Ramos (cell line): ENCODE measurements at regions not wholly inside any gene's neighbourhood (a gene's known extent, or its start where the extent isn't known, plus 50 kb on each side); places are given as distances from the start of the nearest gene placed in this dataset.

Experiments used
- in situ Hi-C: fragments of 300-500 bp; cut with MboI; formaldehyde crosslinking; loops from one replicate; pipeline ENCODE4 v1.14.3; 2022; ENCODE audit warnings: low sequenced_read_pairs; ENCODE audit not compliant: unreplicated experiment

DNA sequence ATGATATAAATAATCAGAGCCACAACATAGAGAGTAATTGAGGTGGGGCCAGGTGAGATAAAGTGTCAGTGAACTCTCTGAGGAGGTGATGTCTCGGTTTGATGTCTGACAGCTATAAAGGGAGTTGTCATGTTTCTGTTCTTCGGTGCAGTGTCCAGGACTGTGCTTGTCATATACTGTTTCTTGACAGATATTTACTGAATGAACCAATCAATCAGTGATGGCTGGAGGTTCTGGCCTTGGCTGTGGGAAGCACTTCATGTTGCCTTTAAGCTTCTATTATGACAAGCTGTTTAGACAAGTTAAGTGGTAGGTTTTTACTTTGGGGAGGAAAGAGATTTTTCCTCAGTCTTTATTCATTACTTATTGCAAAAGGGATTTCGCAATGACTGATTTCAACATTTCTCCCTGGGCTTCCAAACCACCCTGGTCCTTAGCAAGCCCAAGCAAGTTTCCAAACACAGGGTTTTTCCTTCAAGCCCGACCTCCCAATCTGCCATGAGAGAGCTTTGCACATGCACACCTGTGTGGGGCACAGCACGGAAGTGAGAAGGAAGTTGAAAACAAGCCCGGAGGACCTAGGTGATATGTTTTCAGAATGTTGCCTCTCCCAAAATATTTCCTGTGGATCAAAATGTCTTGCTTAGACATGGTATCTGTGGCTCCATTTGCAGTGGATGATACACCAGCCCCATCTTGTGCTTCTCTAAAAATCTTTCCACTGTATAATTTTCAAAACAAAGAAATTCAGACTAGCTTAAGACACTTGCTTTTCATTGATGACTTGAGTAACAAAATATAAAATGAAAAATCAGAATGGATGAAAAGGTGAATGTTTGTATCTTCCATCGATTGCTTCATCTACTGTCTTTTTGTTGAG is 567.3 kb upstream of the BTBD3 start:
- in situ Hi-C loops = loop anchor here (25.0 kb wide), 1 partner anchor 88 kb away; no protein-coding TSS in a partner anchor

DNA sequence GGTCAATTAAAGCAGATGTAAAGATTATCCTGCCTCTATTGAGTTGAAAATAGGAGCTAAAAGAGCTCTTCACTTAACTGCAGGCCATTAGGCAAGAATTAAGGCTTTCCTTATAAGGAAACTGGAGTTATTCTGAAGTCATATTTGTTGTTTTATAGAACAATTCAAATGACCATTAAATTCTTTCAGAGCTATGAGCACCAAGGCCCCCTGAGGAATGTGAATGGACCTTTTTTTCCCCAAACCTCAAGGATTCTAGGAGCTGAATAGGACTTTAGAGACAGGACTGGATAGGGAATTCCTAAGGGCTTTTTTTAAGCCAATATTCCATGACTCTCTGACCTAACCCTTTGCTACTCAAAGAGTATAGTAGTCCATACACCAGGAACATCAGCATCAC is 565.7 kb upstream of the BTBD3 start:
- in situ Hi-C loops = loop anchor here (25.0 kb wide), 1 partner anchor 90 kb away; no protein-coding TSS in a partner anchor

DNA sequence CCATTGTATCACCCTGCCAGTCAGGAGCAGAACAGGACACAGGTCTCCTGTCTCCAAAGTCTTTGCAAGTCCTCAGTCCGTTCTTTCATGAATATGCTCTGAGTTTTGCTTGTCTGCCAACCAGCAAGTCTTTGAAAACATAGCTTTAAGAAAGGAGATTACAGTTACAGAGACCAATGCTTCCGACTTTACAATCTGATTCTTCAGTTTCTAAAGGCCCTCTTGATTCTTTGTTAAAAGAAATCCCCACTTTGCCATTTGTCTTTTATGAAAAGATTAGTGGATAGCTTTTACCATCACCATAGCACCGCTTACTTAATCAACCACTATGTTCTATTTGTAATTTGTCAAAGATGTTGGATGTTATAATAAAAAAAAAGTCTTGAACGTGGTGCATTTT is 562.8 kb upstream of the BTBD3 start:
- in situ Hi-C loops = loop anchor here (25.0 kb wide), 1 partner anchor 93 kb away; no protein-coding TSS in a partner anchor

DNA sequence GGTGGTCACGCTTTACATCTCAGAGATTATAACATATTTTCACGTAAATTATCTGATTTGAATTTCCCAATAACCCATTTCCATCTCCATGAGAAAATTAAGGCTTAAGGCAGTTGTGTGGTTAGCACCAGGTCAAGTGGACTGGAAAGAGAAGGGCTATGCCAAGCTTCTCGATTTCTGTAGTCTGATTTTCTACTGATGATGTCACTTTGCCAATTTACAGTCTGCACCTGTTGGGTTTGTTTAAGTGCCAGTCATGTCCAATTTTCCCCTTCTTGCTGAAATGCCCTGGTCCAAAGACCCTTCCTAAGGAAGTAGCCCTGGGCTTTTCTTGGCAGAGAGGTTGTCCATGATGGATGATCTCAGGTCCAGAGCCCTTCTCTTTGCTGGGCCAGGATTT is 562.3 kb upstream of the BTBD3 start:
- in situ Hi-C loops = loop anchor here (25.0 kb wide), 1 partner anchor 93 kb away; no protein-coding TSS in a partner anchor

DNA sequence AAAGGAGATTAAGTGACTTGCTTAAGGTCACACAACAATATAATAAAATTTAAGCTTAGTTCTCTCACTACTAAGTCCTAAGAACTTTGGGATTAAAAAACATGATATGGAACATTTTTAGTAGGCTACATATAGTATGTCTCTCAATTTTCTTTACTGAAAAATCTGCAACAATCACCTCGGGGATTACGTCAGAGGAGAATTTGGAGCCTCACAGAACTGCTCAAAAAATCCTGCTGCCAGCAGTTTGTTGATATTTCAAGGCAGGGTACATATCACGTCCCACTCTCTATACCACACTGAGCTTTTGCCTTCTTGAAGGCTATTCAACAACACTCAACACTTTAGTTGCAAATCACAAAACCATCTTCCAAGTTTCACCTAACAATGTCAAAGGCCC is 561.6 kb upstream of the BTBD3 start:
- in situ Hi-C loops = loop anchor here (25.0 kb wide), 1 partner anchor 94 kb away; no protein-coding TSS in a partner anchor

DNA sequence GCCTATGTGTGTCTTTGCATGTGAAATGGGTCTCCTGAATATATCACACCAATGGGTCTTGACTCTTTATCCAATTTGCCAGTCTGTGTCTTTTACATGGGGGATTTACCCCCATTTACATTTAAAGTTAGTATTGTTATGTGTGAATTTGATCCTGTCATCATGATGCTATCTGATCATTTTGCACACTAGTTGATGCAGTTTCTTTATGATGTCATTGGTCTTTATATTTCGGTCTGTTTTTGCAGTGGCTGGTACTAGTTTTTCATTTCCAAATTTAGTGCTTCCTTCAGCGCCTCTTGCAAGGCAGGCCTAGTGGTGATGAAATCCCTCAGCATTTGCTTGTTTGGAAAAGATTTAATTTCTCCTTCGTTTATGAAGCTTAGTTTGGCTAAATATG is 555.2 kb upstream of the BTBD3 start:
- in situ Hi-C loops = loop anchor here (25.0 kb wide), 1 partner anchor 100 kb away; no protein-coding TSS in a partner anchor

DNA sequence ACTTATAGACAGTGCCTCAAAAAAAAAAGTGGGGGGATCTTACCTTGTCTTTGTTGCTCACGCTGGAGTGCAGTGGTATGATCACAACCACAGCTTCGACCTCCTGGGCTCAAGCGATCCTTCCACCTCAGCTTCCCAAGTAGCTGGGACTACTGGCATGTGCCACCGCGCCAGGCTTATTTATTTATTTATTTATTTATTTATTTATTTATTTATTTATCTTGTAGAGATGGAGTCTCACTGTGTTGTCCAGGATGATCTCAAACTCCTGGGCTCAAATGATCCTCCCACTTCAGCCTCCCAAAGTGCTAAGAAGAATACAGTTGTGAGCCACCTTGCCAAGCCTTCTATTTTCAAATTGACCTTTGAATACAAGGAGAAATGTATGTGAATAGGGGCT is 553.0 kb upstream of the BTBD3 start:
- in situ Hi-C loops = loop anchor here (25.0 kb wide), 1 partner anchor 102 kb away; no protein-coding TSS in a partner anchor

DNA sequence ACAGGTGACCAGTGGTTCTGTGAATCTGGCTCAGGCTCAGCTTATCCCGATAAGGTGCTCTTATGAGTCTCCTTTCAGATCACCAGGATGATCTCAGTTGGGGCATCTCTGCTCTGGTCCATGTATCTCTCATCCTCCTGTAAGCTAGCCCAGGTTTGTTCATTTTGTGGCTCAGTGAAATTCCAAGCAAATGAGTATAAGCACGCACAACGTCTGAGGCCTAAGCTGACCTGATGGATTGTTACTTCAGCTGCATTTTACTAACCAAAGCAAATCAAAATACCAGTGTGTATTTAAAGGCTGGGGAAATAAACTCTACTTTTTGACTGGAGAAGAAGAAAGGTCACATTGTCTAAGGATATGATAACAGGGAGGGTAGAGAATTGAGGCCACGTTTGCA is 551.0 kb upstream of the BTBD3 start:
- in situ Hi-C loops = loop anchor here (25.0 kb wide), 1 partner anchor 104 kb away; no protein-coding TSS in a partner anchor

DNA sequence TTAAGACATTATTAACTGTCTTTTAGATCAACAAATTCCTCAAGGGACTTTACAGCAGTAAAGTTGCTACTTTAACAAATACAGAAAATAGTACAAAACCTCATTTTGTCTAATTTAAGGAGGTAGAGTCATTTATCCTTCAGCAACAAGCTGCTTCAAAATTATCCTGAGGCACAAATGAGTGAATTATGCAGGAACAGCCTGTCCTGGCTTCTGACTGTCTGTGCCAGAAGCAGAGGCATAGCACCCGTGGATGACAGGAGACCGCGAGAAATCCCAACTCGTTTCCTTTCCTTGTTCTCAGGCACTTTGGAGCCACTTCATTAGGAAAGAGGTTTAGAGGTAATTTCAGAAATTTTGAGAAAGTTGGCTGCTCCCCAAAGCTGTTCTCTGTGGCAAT is 549.2 kb upstream of the BTBD3 start:
- in situ Hi-C loops = loop anchor here (25.0 kb wide), 1 partner anchor 106 kb away; no protein-coding TSS in a partner anchor

DNA sequence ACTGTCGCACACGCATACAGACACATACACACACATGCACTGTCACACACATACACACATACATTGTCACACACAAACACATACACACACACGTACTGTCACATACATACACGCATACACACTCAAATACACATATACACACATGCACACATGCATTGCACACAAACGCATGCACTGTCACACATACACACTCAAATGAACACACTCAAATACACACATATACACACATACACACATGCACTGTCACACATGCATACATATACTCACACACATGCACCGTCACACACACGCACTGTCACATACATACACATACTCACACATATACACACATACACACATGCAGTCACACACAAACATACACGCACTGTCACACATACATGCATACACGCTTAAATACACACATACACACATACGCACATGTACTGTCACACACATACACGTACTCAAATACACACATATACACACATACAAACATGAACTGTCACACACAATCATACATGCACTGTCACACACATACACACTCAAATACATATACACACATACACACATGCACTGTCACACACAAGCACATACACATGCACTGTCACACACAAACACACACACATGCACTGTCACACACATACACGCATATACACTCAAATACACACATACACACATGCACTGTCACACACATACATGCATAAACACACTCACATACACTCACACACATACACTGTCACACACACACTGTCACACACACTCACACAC is 548.6 kb upstream of the BTBD3 start:
- in situ Hi-C loops = loop anchor here (25.0 kb wide), 1 partner anchor 107 kb away; no protein-coding TSS in a partner anchor

DNA sequence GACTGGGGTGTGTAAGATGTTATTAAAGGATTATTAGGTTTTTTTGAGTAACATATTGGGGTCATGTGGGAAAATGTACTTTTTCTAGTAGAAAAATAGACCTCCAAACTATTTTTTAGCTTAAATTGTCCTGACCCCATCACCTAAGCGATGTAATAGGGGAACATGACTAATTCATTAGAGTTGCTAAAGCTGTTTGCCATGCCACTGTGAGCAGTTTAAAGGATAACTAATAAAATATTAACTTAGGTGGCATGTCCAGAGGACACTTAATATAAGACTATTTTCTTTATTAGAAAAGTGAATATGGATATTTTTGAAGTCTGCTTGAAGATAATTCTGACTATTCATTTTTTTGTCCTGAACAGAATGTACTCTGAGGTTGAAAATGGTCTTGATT is 545.9 kb upstream of the BTBD3 start:
- in situ Hi-C loops = loop anchor here (25.0 kb wide), 1 partner anchor 110 kb away; no protein-coding TSS in a partner anchor

DNA sequence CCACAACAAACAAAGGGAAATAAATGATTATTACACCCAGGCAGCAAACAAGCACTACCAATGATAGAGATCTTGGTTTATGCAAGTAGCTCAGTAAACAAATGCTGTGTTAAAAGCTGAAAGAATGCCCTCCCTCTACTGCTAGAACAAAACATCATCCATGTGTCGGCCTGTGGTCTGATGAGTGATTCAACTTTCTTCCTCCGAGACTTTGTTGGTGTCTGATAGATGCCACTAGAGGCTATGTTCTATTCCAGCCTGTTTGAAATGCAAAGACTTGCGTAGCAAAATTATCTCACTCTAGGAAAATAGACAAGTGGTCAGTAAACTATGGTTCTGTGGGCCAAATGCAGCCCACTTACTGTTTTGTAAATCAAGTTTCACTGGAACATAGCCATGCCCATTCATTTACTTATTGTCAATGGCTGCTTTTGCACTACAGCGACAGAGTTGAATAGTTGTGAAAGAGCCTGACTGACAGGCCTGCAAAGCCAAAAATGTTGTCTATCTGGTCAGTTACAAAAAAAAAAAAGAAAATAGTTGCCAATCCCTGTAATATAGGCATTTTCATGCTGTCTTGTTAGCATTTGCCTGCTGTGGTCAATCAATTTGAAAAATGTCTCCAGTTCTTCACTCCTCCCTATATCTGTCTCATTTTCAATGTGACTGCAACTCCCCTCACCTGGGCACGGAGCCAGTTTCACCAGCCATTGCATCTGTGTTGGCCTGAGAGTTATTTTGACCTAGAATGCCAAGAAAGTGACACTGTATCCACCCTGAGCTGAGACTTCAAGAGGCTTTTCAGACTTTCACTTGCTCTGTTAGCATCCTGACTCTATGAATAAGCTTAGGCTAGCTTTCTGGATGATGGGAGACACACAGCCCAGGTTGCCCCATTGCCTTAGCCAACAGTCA is 544.6 kb upstream of the BTBD3 start:
- in situ Hi-C loops = loop anchor here (25.0 kb wide), 1 partner anchor 111 kb away; no protein-coding TSS in a partner anchor

DNA sequence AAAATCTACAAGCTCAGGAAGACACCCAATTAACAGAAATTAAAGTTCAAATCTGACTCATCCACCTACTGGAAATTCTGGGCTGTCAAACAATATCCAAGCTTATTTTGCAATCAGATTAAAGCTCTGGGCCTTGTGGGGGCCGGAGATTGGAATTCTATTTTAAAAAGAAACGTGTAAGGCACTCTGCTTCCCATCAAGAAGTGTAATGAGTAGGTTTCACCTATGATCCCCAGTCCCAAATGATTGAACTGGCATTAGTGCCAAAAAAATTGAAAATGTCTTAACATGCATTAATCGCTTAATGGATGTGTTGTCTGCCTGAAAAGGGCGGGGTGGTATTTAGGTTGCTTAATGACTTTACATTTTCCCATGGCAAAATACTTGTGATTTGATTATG is 542.4 kb upstream of the BTBD3 start:
- in situ Hi-C loops = no loop called here

DNA sequence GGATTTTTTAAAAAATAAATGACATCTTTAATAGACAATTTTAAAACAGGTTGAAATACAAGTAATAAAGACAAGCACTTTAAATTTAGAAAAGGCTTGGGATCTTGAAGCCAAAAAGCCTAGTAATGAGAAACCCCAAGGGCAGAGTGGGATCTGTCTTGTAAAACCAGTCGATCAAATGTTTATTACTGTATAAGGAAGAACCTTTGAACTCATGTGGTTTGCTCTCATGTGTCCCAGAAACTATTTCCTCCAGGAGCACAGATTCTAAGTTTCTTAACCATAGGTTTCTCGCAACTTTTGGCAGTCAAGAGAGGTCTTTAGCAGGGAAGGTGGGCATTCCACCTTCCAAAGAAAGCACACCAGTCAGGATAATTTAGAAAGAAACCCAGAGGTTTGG is 541.7 kb upstream of the BTBD3 start:
- in situ Hi-C loops = no loop called here

DNA sequence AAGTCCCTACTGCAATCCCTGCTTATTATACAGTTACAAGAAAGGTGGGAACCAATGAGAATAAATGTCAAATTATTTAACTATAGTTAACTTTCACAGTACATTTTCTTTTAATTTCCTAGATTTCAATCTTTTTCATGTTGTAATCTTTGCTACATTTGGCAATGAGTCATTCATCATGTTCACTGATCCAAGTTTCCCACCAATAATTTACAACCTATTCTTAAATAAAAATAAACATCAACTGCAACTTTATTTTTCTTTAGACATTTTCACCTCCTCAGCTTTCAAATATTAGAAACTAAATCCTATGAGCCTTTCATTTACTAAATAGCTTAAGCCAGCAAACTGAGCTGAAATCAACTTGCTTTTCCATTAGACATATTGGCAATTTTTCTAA is 541.3 kb upstream of the BTBD3 start:
- in situ Hi-C loops = no loop called here

DNA sequence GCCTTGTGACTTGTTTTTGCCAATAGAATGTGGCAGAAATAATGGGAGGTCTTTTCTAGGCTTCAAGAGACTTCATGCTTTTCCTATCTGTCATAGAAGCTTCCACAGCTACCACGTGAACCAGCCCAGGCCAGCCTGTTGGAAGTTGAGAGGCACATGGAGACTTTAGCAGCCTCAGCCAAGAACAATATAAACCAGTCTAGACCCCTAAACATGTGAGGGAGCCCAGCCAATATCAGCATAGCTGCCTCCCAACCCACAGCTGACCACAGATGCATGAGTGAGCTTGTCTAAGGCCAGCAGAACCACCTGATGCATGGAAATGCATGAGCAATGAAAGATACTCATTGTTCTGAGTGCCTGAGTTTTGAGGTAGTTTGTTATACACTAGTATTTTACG is 540.7 kb upstream of the BTBD3 start:
- in situ Hi-C loops = no loop called here

DNA sequence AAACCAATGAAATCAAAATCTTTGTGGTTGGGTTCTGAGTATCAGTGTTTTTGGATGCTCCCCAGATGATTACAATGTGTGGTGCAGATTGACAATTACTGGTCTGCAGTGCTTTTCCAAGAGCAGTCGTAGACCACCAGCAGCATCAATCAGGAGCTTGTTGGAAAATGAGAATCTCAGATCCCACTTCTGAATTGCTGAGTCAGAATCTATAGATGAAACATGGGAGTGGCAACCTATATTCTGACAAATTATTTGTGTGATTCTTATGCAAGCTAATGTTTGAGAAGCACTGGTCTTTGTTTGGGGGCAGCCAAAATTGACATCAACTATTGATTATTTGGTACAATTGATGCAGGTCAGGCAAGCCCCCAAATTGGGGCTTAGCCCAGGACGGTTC is 539.9 kb upstream of the BTBD3 start:
- in situ Hi-C loops = no loop called here

DNA sequence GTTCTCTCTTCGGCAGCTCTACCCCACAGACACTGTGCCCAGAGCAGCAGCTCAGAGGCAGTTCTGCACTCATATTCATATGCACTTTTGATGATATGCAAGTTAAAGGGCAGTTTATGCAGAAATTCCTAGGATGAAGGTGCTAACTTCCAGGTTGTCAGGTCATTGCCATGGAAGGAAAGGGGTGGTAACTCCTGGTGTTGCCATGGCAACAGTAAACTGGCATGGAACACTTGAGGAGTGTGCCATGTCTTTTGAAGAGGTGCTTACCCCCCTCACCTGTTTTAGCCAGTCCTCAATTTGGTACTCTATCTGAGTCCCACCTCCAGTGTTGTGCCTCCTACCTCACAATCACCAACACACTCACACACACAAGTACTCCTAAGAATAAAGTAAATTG is 539.4 kb upstream of the BTBD3 start:
- in situ Hi-C loops = no loop called here

DNA sequence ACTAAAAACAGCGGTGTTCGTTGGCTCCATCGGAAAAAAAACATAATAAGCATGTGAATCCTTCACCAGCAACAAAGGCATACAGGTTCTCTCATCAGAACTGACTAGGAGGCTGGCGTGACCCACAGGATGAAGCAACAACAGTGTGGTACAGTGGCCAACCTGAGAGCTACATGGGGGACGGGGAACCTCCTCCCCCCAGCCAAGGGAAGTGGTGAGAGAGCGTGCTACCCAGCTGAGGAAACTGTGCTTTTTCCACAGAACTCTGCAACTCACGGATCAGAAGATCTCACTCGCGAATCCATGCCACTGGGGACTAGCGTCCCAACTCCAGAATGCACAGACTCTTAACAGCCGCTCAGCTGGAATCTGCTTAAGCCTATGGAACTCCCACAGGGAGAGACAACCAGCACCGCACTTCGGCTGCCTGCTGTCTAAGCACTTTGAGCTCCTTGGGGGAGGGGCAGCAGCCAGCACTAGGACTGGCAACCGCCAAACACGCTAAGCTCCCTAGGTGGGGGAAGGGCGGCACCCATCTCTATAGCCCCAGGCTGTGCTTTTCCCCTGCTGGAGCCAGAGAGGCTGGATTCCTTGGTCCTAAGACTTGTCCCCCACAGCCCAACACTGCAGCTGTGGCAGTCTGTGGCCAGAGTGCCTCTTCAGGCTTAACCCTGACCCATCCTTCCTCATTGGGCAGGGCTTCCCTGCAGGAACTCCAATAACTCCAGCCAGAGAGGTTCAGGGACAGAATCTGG is 538.3 kb upstream of the BTBD3 start:
- in situ Hi-C loops = no loop called here
